SK-N-SH treated with all-trans-retinoic acid at 6 μM for 48 hours (cell line): ENCODE measurements at regions not wholly inside any gene's neighbourhood (a gene's known extent, or its start where the extent isn't known, plus 50 kb on each side); places are given as distances from the start of the nearest gene placed in this dataset.

Experiments
- ATAC-seq: fragments of 200-7000 bp; cut with Tn5 transposase; 3 replicates; pipeline ENCODE4 v1.9.1; 2020; ENCODE audit warnings: mild to moderate bottlenecking, moderate library complexity
- ARNTL ChIP-seq: fragments of 450-650 bp; formaldehyde crosslinking; IDR thresholded peaks from 2 replicates; pipeline ENCODE4 v1.5.0; 2020; ENCODE audit warnings: low read depth, mild to moderate bottlenecking, moderate library complexity, borderline replicate concordance
- BACH2 ChIP-seq: fragments of 250-450 bp; sonication (Bioruptor Pico); IDR thresholded peaks from 2 replicates; pipeline ENCODE4 v1.9.0; 2021; ENCODE audit warnings: mild to moderate bottlenecking, borderline replicate concordance
- CREB5 ChIP-seq: fragments of 250-450 bp; sonication (Bioruptor Pico); IDR thresholded peaks from 2 replicates; pipeline ENCODE4 v1.5.1; 2020; ENCODE audit warnings: low read depth, mild to moderate bottlenecking, moderate library complexity
- CSDC2 ChIP-seq: fragments of 250-450 bp; sonication (Bioruptor Pico); IDR thresholded peaks from 2 replicates; pipeline ENCODE4 v1.5.0; 2020; ENCODE audit warnings: mild to moderate bottlenecking, moderate library complexity
- ESRRG ChIP-seq: fragments of 250-450 bp; sonication (Bioruptor Pico); IDR thresholded peaks from 2 replicates; pipeline ENCODE4 v1.6.1; 2021; ENCODE audit warnings: mild to moderate bottlenecking
- ISL1 ChIP-seq: fragments of 250-450 bp; sonication (Bioruptor Pico); IDR thresholded peaks from 2 replicates; pipeline ENCODE4 v2.1.2; 2022; ENCODE audit warnings: mild to moderate bottlenecking, moderate library complexity
- OSR1 ChIP-seq: fragments of 250-450 bp; sonication (Bioruptor Pico); IDR thresholded peaks from 2 replicates; pipeline ENCODE4 v1.8.0; 2022; ENCODE audit warnings: moderate library complexity, mild to moderate bottlenecking, inconsistent platforms
- PATZ1 ChIP-seq: fragments of 250-450 bp; sonication (Bioruptor Pico); IDR thresholded peaks from 2 replicates; pipeline ENCODE4 v1.8.0; 2020; ENCODE audit warnings: mild to moderate bottlenecking, moderate library complexity, borderline replicate concordance
- POU6F1 ChIP-seq: fragments of 250-450 bp; sonication (Bioruptor Pico); IDR thresholded peaks from 2 replicates; pipeline ENCODE4 v1.8.0; 2021; ENCODE audit warnings: low read depth, mild to moderate bottlenecking, moderate library complexity, borderline replicate concordance
- PPARA ChIP-seq: fragments of 250-450 bp; sonication (Bioruptor Pico); IDR thresholded peaks from 2 replicates; pipeline ENCODE4 v1.5.0; 2020; ENCODE audit warnings: mild to moderate bottlenecking, borderline replicate concordance
- RARB ChIP-seq: fragments of 250-450 bp; sonication (Bioruptor Pico); IDR thresholded peaks from 2 replicates; pipeline ENCODE4 v1.8.0; 2021; ENCODE audit warnings: mild to moderate bottlenecking, moderate library complexity
- TCF4 ChIP-seq: fragments of 250-450 bp; sonication (Bioruptor Pico); IDR thresholded peaks from 2 replicates; pipeline ENCODE4 v1.8.0; 2021; ENCODE audit warnings: mild to moderate bottlenecking, moderate library complexity, borderline replicate concordance
- TOX ChIP-seq: fragments of 250-450 bp; sonication (Bioruptor Pico); IDR thresholded peaks from 2 replicates; pipeline ENCODE4 v1.8.0; 2021; ENCODE audit warnings: mild to moderate bottlenecking, moderate library complexity, borderline replicate concordance
- TSHZ2 ChIP-seq: fragments of 250-450 bp; sonication (Bioruptor Pico); IDR thresholded peaks from 2 replicates; pipeline ENCODE4 v1.5.0; 2020; ENCODE audit warnings: mild to moderate bottlenecking, moderate library complexity
- ZC3H10 ChIP-seq: fragments of 250-450 bp; sonication (Bioruptor Pico); IDR thresholded peaks from 2 replicates; pipeline ENCODE4 v1.5.1; 2021; ENCODE audit warnings: mild to moderate bottlenecking, moderate library complexity
- ZFP3 ChIP-seq: fragments of 250-450 bp; sonication (Bioruptor Pico); IDR thresholded peaks from 2 replicates; pipeline ENCODE4 v1.5.0; 2020; ENCODE audit warnings: mild to moderate bottlenecking, moderate library complexity
- ZFP30 ChIP-seq: fragments of 450-650 bp; formaldehyde crosslinking; IDR thresholded peaks from 2 replicates; pipeline ENCODE4 v1.5.0; 2022; ENCODE audit warnings: mild to moderate bottlenecking, moderate library complexity
- ZNF565 ChIP-seq: fragments of 450-650 bp; formaldehyde crosslinking; conservative IDR thresholded peaks from 2 replicates; pipeline ENCODE4 v1.5.0; 2020; ENCODE audit warnings: low read depth, mild to moderate bottlenecking, moderate library complexity
- ZNF70 ChIP-seq: fragments of 450-650 bp; formaldehyde crosslinking; IDR thresholded peaks from 2 replicates; pipeline ENCODE4 v1.5.0; 2020; ENCODE audit warnings: mild to moderate bottlenecking, moderate library complexity
- ZNF8 ChIP-seq: fragments of 450-650 bp; formaldehyde crosslinking; IDR thresholded peaks from 2 replicates; pipeline ENCODE4 v1.5.0; 2020; ENCODE audit warnings: mild to moderate bottlenecking, moderate library complexity

- TF ChIP-seq BACH2 (CRISPR knock-in tag), result no peak
- TF ChIP-seq ZNF565 (CRISPR knock-in tag), result no peak
- TF ChIP-seq PATZ1 (CRISPR knock-in tag), result no peak
- TF ChIP-seq PPARA, result no peak
- no peak for TF ChIP-seq POU6F1
- TF ChIP-seq CSDC2 (CRISPR knock-in tag), result no peak
- TF ChIP-seq TCF4, result no peak
- no peak for TF ChIP-seq ZC3H10
- TF ChIP-seq ZNF8, result no peak
- TF ChIP-seq OSR1, result no peak
- ATAC-seq, result no peak
Measured at GRCh38 chr5:2581418-2581817, 170.1 kb downstream of the IRX2 start.

DNA sequence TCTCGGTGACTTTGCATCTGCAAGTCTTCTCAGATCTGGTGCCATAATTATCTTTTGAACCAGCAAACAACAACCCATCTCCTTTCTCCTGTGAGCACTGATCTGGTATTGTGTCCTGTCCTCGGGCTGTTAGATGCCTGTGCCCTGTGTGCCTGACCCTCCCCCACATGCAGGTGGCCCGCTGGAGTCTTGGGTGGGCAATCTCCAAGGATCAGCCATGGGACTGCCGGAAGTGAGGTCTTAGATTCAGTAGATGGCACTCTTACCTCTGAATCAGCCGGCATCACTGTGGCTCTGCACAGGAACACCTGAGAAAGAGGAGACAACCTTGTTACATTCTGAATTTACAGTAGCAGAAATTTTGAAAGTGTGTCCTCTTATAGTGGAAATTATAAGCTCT, 172.4 kb downstream of the IRX2 start:
- ATAC-seq, result no peak
- TF ChIP-seq RARB (CRISPR knock-in tag) (no peak), ZNF8 (no peak), ISL1 (CRISPR knock-in tag) (no peak), BACH2 (CRISPR knock-in tag) (no peak), ARNTL (no peak), TOX (CRISPR knock-in tag) (no peak), PPARA (no peak), ZNF70 (CRISPR knock-in tag) (no peak)
- TF ChIP-seq, all 23 proteins: peak for 0

GRCh38 chr5:2577312-2578036, 174.0 kb downstream of the IRX2 start:
- no peak for TF ChIP-seq PPARA
- TF ChIP-seq ZNF70 (CRISPR knock-in tag), result no peak
- no peak for TF ChIP-seq ESRRG (CRISPR knock-in tag)
- no peak for TF ChIP-seq TSHZ2 (CRISPR knock-in tag)
- TF ChIP-seq TOX (CRISPR knock-in tag), result no peak
- no peak for TF ChIP-seq TCF4
- no peak for TF ChIP-seq ZFP30 (CRISPR knock-in tag)
- TF ChIP-seq CSDC2 (CRISPR knock-in tag), result no peak
- TF ChIP-seq POU6F1, result no peak
- TF ChIP-seq ARNTL, result no peak
- TF ChIP-seq RARB (CRISPR knock-in tag), result no peak
- no peak for TF ChIP-seq OSR1
- no peak for TF ChIP-seq ZNF565 (CRISPR knock-in tag)
- no peak for TF ChIP-seq CREB5 (CRISPR knock-in tag)
- TF ChIP-seq ISL1 (CRISPR knock-in tag), result no peak
- no peak for ATAC-seq

GRCh38 chr5:2576823-2577222, 174.7 kb downstream of the IRX2 start:
- TF ChIP-seq PATZ1 (CRISPR knock-in tag) (no peak), ZNF565 (CRISPR knock-in tag) (no peak), TOX (CRISPR knock-in tag) (no peak), BACH2 (CRISPR knock-in tag) (no peak), CSDC2 (CRISPR knock-in tag) (no peak), ZFP3 (CRISPR knock-in tag) (no peak), TCF4 (no peak)
- no peak for ATAC-seq
